Dendritic cell treated with granulocyte-macrophage colony-stimulating factor and Interleukin-4, amounts not matched to agents 40 ng/mL and 50 ng/mL, for 4 days (primary cell): ENCODE measurements at regions not wholly inside any gene's neighbourhood (a gene's known extent, or its start where the extent isn't known, plus 50 kb on each side); places are given as distances from the start of the nearest gene placed in this dataset.
"Not testable (repeated sequence)": the region's sequence is repeated elsewhere in the genome, so short reads cannot be mapped to it uniquely, and the experiment has no call there.

Experiments used
- H3K27ac Mint-ChIP-seq: one replicate; pipeline ENCODE4 v1.8.0; 2022; ENCODE audit warnings: mild to moderate bottlenecking, mixed read lengths
- H3K27me3 Mint-ChIP-seq: one replicate; pipeline ENCODE4 v1.8.0; 2022; ENCODE audit warnings: mild to moderate bottlenecking, mixed read lengths
- H3K36me3 Mint-ChIP-seq: one replicate; pipeline ENCODE4 v1.8.0; 2022; ENCODE audit warnings: low read depth, mixed read lengths
- H3K4me1 Mint-ChIP-seq: one replicate; pipeline ENCODE4 v1.8.0; 2022; ENCODE audit warnings: low read depth, mixed read lengths
- H3K4me3 Mint-ChIP-seq: one replicate; pipeline ENCODE4 v1.8.0; 2022; ENCODE audit warnings: mild to moderate bottlenecking, moderate library complexity, mixed read lengths
- H3K9me3 Mint-ChIP-seq: one replicate; pipeline ENCODE4 v1.8.0; 2022; ENCODE audit warnings: mixed read lengths
- intact Hi-C: fragments of 100-400 bp; cut with micrococcal nuclease; formaldehyde crosslinking; loops from one replicate; pipeline ENCODE4 v1.15.0; 2022

GRCh38 chr3:8403996-8404395, 97.6 kb upstream of the LMCD1 start:
- Mint-ChIP-seq H3K4me1 (no peaks in the 10 kb centered on the region), H3K27me3 (no peaks in the 10 kb centered on the region), H3K36me3 (no peaks in the 10 kb centered on the region), H3K4me3 (no peak overlapping the region), H3K27ac (no peak overlapping the region), H3K9me3 (peaks cover 25% of the 10 kb centered on the region)
- intact Hi-C loops = no loop called here

- no peaks in the 10 kb centered on the region for H3K4me1 Mint-ChIP-seq
- no peaks in the 10 kb centered on the region for H3K27me3 Mint-ChIP-seq
- H3K36me3 Mint-ChIP-seq = no peaks in the 10 kb centered on the region
- intact Hi-C loops = no loop called here
- peaks cover 25% of the 10 kb centered on the region for H3K9me3 Mint-ChIP-seq
- no peak overlapping the region for H3K4me3 Mint-ChIP-seq
- no peak overlapping the region for H3K27ac Mint-ChIP-seq
These were observed 96.5 kb upstream of the LMCD1 start for GRCh38 chr3:8405144-8405543.

DNA sequence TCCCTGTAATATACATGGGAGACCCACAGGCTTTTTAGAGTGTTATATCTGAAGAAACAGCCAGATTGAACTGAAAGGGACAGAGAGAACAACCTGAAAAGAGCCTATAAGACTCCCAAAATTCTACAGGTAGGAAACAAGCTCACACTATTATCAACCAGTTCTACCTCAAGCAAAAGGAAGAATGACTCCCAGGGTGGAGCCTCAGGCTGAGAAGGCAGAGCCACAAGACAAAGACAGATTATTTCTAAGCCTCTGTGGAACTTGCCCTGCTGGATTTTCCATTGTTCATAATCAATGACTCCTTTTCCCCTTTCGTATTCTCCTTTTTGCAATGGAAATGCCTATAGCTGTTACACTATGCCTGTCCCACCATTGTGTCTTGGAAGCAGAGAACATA, 95.1 kb upstream of the LMCD1 start:
- no peaks in the 10 kb centered on the region for H3K4me1 Mint-ChIP-seq
- no peaks in the 10 kb centered on the region for H3K27me3 Mint-ChIP-seq
- H3K9me3 Mint-ChIP-seq = peaks cover 24% of the 10 kb centered on the region
- intact Hi-C loops = no loop called here
- H3K4me3 Mint-ChIP-seq = no peak overlapping the region
- no peak overlapping the region for H3K27ac Mint-ChIP-seq
- H3K36me3 Mint-ChIP-seq = no peaks in the 10 kb centered on the region

GRCh38 chr3:8413337-8413926, 88.2 kb upstream of the LMCD1 start:
- Mint-ChIP-seq H3K4me1 (no peaks in the 10 kb centered on the region), H3K27ac (no peak overlapping the region), H3K4me3 (no peak overlapping the region), H3K27me3 (no peaks in the 10 kb centered on the region), H3K9me3 (no peaks in the 10 kb centered on the region), H3K36me3 (no peaks in the 10 kb centered on the region)
- intact Hi-C loops = no loop called here

- Mint-ChIP-seq H3K27me3 (no peaks in the 10 kb centered on the region), H3K9me3 (no peaks in the 10 kb centered on the region), H3K27ac (no peak overlapping the region), H3K36me3 (no peaks in the 10 kb centered on the region), H3K4me1 (no peaks in the 10 kb centered on the region), H3K4me3 (peak overlapping the region; percentile 17)
- intact Hi-C loops = loop anchor here (1.0 kb wide), 1 partner anchor 206 kb away; no protein-coding TSS in a partner anchor
These were observed 84.7 kb upstream of the LMCD1 start for GRCh38 chr3:8416965-8417364.

DNA sequence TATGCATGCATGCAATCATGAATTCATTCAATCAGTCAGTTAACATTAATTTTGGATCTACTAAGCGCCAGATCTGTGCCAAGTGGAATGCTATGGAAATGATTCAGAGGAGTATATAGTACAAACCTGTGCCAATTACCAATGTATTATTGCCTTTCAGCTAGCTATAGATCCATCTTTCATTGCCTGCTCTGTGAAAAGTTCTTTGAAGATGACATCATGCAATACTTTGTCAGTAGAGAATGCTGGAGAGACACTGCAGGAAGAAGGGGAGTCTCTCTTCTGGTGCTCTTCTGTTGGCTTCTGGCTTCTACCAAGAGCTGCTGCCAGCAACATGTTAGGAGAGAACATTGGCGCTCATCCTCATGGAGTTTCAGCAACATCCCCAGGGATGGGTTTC, 81.0 kb upstream of the LMCD1 start:
- H3K9me3 Mint-ChIP-seq = peaks cover 12% of the 10 kb centered on the region
- no peak overlapping the region for H3K27ac Mint-ChIP-seq
- no peaks in the 10 kb centered on the region for H3K27me3 Mint-ChIP-seq
- no peaks in the 10 kb centered on the region for H3K36me3 Mint-ChIP-seq
- no peaks in the 10 kb centered on the region for H3K4me1 Mint-ChIP-seq
- no peak overlapping the region for H3K4me3 Mint-ChIP-seq
- intact Hi-C loops = no loop called here

DNA sequence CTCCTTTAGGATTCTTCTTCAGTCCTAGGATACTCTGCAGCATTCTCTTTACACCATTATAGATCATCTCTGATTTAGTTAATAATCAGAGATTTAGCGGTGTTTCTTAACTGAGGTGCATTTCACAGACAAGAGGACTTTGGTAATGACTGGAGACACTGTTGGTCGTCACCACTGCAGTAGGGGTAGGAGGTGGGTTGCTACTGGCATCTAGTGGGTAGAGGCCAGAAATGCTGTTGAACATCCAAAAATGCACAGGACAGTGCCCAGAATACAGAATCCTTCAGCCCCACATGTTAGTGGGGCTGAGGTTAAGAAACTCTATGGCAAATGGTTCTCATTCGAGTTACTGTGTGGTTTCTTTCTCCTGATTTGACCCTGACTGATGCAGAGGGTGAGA, 80.4 kb upstream of the LMCD1 start:
- intact Hi-C loops = no loop called here
- Mint-ChIP-seq H3K4me3 (no peak overlapping the region), H3K27me3 (no peaks in the 10 kb centered on the region), H3K4me1 (no peaks in the 10 kb centered on the region), H3K36me3 (no peaks in the 10 kb centered on the region), H3K27ac (no peak overlapping the region), H3K9me3 (peaks cover 12% of the 10 kb centered on the region)

GRCh38 chr3:8421711-8422110, 79.9 kb upstream of the LMCD1 start:
- intact Hi-C loops = no loop called here
- no peak overlapping the region for H3K27ac Mint-ChIP-seq
- H3K9me3 Mint-ChIP-seq = peaks cover 12% of the 10 kb centered on the region
- no peak overlapping the region for H3K4me3 Mint-ChIP-seq
- no peaks in the 10 kb centered on the region for H3K36me3 Mint-ChIP-seq
- H3K27me3 Mint-ChIP-seq = no peaks in the 10 kb centered on the region
- H3K4me1 Mint-ChIP-seq = no peaks in the 10 kb centered on the region

DNA sequence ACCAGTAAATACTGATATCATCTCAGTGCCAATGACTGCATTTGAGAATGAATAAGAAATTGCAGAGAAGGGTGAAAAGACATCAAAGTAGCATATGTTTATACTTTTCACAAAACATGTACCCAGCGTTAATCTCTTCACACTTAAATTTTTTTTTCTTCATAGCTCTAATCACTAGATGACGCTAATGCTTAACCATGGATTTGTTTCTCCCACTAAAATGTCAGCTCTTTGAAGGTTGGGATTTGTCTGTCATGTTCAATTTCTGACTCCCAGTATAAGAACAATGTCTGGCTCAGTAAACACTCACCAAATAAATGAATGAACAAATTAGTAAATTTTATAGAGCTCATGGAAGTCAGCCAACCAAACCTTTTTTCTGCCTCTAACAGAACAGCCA, 78.3 kb upstream of the LMCD1 start:
- H3K4me1 Mint-ChIP-seq = no peaks in the 10 kb centered on the region
- no peak overlapping the region for H3K4me3 Mint-ChIP-seq
- H3K9me3 Mint-ChIP-seq = peaks cover 12% of the 10 kb centered on the region
- no peaks in the 10 kb centered on the region for H3K36me3 Mint-ChIP-seq
- H3K27me3 Mint-ChIP-seq = no peaks in the 10 kb centered on the region
- no peak overlapping the region for H3K27ac Mint-ChIP-seq
- intact Hi-C loops = no loop called here

GRCh38 chr3:8424281-8424680, 77.3 kb upstream of the LMCD1 start:
- H3K4me1 Mint-ChIP-seq = no peaks in the 10 kb centered on the region
- peaks cover 1% of the 10 kb centered on the region for H3K27me3 Mint-ChIP-seq
- no peak overlapping the region for H3K4me3 Mint-ChIP-seq
- no peaks in the 10 kb centered on the region for H3K36me3 Mint-ChIP-seq
- no peak overlapping the region for H3K27ac Mint-ChIP-seq
- peaks cover 12% of the 10 kb centered on the region for H3K9me3 Mint-ChIP-seq
- intact Hi-C loops = no loop called here

DNA sequence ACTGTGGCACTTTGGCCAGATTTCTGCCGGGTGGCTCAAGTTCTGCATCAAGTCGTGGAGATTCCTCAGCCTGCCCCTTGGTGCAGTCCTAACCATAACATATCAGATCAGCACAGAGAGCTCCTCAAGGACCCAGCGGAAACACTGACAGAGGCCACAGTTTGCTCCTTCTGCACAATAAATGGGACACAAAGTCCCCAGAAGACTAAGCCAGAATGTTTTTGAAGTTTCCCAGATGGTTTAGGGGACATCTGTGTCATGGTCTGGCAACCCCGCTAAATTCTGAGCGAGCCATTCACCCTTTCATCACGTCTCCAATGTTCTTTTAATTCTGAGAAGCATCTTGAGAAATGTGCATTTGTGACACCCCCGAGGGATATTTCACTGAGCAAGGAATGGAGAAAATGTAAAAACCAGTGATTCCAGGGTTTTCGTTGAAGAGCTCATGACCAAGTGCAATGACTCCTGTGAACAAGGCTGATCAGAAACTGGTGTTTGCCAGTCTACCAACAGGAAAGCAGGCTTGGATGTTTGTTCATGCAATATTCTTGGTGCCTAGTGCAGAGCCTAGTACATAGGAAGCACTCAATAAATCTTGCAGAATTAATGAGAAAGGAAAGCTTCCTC, 64.8 kb upstream of the LMCD1 start:
- intact Hi-C loops = no loop called here

DNA sequence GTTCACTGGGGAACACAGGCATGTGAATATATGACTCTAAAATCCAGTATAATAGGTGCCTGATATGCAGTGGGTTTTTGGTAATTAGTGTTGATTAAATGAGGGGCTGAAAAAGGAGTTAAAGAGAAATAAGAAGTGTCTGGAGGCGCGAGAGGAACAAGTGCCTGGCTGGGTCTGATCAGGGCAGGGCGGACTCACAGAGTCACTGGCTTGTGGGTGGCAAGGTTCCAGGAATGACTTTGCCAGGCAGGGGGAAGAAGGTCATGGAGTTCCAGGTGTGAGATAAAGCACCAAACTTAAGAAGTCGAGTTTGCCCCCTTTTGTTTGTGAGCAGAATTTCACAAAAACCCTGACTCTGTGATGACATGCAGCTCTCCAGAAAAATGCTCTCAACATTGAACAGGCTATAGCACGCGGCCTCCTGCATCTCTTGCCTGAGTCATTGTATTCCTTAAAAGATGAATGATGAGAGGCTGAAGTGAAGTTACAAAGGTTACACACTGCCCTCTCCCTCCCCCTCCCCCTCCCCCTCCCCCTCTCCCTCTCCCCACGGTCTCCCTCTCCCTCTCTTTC, 63.0 kb upstream of the LMCD1 start:
- Mint-ChIP-seq H3K27me3 (no peaks in the 10 kb centered on the region), H3K36me3 (no peaks in the 10 kb centered on the region), H3K4me1 (no peaks in the 10 kb centered on the region), H3K4me3 (no peak overlapping the region), H3K9me3 (no peaks in the 10 kb centered on the region), H3K27ac (no peak overlapping the region)
- intact Hi-C loops = no loop called here

More for the DNA sequence above, 64.8 kb upstream of the LMCD1 start:
- H3K4me3 Mint-ChIP-seq = no peak overlapping the region
- no peak overlapping the region for H3K27ac Mint-ChIP-seq
- H3K9me3 Mint-ChIP-seq = no peaks in the 10 kb centered on the region
- H3K36me3 Mint-ChIP-seq = no peaks in the 10 kb centered on the region
- H3K27me3 Mint-ChIP-seq = peaks cover 1% of the 10 kb centered on the region
- H3K4me1 Mint-ChIP-seq = no peaks in the 10 kb centered on the region

DNA sequence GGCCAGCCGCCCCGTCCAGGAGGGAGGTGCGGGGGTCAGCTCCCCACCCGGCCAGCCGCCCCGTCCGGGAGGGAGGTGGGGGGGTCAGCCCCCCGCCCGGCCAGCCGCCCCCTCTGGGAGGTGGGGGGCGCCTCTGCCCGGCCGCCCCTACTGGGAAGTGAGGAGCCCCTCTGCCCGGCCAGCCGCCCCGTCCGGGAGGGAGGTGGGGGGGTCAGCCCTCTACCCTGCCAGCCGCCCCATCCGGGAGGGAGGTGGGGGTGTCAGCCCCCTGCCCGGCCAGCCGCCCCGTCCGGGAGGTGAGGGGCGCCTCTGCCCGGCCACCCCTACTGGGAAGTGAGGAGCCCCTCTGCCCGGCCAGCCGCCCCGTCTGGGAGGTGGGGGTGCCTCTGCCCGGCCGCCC, 61.5 kb upstream of the LMCD1 start:
- H3K9me3 Mint-ChIP-seq, H3K36me3 Mint-ChIP-seq, H3K4me1 Mint-ChIP-seq, H3K4me3 Mint-ChIP-seq, intact Hi-C loops, H3K27me3 Mint-ChIP-seq, H3K27ac Mint-ChIP-seq: not testable (repeated sequence)

DNA sequence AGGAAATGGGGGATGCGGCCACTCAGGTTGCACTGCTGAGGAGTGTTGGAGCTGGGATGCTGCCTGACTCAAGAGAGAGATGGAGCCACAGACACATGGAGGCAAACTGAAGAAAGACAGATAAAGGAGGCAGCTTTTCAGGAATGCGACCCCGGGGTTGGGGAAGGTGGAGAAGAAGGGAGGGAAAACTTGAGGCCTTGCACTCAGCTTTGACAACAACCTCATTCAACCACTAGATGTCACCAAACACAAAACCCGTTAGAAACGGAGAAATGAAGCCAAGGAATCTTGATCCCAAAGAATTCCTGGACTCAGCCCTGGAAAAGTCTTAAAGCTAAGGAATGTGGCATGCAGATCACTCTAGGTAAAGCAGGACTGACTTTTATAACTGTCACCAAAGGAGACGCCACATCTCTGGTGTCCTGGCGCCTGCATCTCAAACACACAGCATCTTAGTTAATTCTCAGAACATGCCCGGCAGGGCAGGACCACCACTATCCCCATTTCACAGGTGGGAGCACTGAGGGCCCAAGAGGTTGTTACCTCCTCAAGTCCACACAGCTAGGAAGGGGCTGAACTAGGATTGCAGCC, 59.6 kb upstream of the LMCD1 start:
- no peaks in the 10 kb centered on the region for H3K36me3 Mint-ChIP-seq
- H3K4me1 Mint-ChIP-seq = no peaks in the 10 kb centered on the region
- H3K9me3 Mint-ChIP-seq = no peaks in the 10 kb centered on the region
- H3K27me3 Mint-ChIP-seq = peaks cover 2% of the 10 kb centered on the region
- no peak overlapping the region for H3K4me3 Mint-ChIP-seq
- intact Hi-C loops = loop anchor here (1.0 kb wide), 2 partner anchors 165 to 181 kb away; no protein-coding TSS in a partner anchor
- H3K27ac Mint-ChIP-seq = no peak overlapping the region
